ENCODE measurements at regions not wholly inside any gene's neighbourhood (a gene's known extent, or its start where the extent isn't known, plus 50 kb on each side); places are given as distances from the start of the nearest gene placed in this dataset.

DNA sequence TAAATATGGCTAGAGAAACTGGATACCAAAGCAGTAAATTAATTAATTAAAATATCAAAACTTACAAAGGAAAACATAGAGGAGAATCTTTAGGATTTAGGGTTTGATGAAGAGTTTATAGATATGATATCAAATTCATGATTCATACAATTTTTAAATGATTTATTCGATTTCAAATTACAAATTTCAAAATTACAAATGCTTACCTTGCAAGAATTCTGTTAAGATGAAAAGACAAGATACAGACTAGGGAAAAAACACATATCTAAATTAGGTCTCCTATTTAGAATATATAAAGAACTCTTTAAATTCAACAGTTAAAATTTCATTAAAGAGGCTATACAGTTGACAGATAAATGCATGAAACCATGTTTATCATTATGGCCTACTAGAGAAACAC, 930.7 kb downstream of the ZPLD1 start:
- no peak for TF ChIP-seq CHD2 (IDR thresholded peaks at IDR 0.05; ENCODE audit: low read length)
- TF ChIP-seq EZH2 (IDR thresholded peaks at IDR 0.05; ENCODE audit: low read depth, low read length, severe bottlenecking) = no peak
- TF ChIP-seq, protein P1, sequence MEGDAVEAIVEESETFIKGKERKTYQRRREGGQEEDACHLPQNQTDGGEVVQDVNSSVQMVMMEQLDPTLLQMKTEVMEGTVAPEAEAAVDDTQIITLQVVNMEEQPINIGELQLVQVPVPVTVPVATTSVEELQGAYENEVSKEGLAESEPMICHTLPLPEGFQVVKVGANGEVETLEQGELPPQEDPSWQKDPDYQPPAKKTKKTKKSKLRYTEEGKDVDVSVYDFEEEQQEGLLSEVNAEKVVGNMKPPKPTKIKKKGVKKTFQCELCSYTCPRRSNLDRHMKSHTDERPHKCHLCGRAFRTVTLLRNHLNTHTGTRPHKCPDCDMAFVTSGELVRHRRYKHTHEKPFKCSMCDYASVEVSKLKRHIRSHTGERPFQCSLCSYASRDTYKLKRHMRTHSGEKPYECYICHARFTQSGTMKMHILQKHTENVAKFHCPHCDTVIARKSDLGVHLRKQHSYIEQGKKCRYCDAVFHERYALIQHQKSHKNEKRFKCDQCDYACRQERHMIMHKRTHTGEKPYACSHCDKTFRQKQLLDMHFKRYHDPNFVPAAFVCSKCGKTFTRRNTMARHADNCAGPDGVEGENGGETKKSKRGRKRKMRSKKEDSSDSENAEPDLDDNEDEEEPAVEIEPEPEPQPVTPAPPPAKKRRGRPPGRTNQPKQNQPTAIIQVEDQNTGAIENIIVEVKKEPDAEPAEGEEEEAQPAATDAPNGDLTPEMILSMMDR (IDR thresholded peaks at IDR 0.05; ENCODE audit: control extremely low read depth in 1 of 3, insufficient read depth in 1 of 3, low read depth in 1 of 3, low read length in 3 of 3) = no peak
- no peak for TF ChIP-seq TBP (IDR thresholded peaks at IDR 0.05; ENCODE audit: low read depth, low read length)
- TF ChIP-seq EGR1 (IDR thresholded peaks at IDR 0.05; ENCODE audit: borderline replicate concordance, low read depth, low read length) = no peak
- no peak for TF ChIP-seq CEBPB (IDR thresholded peaks at IDR 0.05; ENCODE audit: low read depth, low read length)
- no peak for TF ChIP-seq CHD1 (IDR thresholded peaks at IDR 0.05; ENCODE audit: low read depth, low read length)
- TF ChIP-seq, protein P2, sequence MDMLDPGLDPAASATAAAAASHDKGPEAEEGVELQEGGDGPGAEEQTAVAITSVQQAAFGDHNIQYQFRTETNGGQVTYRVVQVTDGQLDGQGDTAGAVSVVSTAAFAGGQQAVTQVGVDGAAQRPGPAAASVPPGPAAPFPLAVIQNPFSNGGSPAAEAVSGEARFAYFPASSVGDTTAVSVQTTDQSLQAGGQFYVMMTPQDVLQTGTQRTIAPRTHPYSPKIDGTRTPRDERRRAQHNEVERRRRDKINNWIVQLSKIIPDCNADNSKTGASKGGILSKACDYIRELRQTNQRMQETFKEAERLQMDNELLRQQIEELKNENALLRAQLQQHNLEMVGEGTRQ (IDR thresholded peaks at IDR 0.05; ENCODE audit: low read length) = no peak
